Endodermal cell (in vitro differentiated cells): ENCODE measurements at regions not wholly inside any gene's neighbourhood (a gene's known extent, or its start where the extent isn't known, plus 50 kb on each side); places are given as distances from the start of the nearest gene placed in this dataset.
A peak's percentile ranks its signal among the peaks of the same experiment; 100 is the strongest.

Experiments used
- DNase-seq: peaks from one replicate; pipeline ENCODE4 v3.0.0-alpha.2; 2017
- H3K27ac ChIP-seq: 2 replicates; pipeline ENCODE4 v1.5.1; 2013; ENCODE audit warnings: mild to moderate bottlenecking, low read depth, low read length, moderate library complexity
- H3K27me3 ChIP-seq: 2 replicates; pipeline ENCODE4 v1.6.1; 2013; ENCODE audit warnings: mild to moderate bottlenecking, low read length, moderate library complexity; ENCODE audit not compliant: insufficient read depth, control insufficient read depth, poor library complexity, severe bottlenecking
- H3K36me3 ChIP-seq: 2 replicates; pipeline ENCODE4 v1.7.0; 2013; ENCODE audit warnings: mild to moderate bottlenecking, low read length, moderate library complexity; ENCODE audit not compliant: control insufficient read depth, insufficient read depth
- H3K4me1 ChIP-seq: one replicate; pipeline ENCODE4 v1.7.0; 2013; ENCODE audit warnings: low read length; ENCODE audit not compliant: control insufficient read depth, insufficient read depth
- H3K4me3 ChIP-seq: 2 replicates; pipeline ENCODE4 v1.5.1; 2013; ENCODE audit warnings: mild to moderate bottlenecking, low read length, moderate library complexity
- H3K9ac ChIP-seq: 2 replicates; pipeline ENCODE4 v1.6.1; 2013; ENCODE audit warnings: mild to moderate bottlenecking, low read length, moderate library complexity; ENCODE audit not compliant: poor library complexity, severe bottlenecking; ENCODE audit errors: extremely low read depth
- H3K9me3 ChIP-seq: 2 replicates; pipeline ENCODE4 v1.6.1; 2013; ENCODE audit warnings: mild to moderate bottlenecking, low read length, moderate library complexity; ENCODE audit not compliant: control insufficient read depth
- H3K27ac Mint-ChIP-seq: 2 replicates; pipeline ENCODE4 v1.8.0; 2020; ENCODE audit warnings: mixed read lengths
- H3K27me3 Mint-ChIP-seq: 2 replicates; pipeline ENCODE4 v1.8.0; 2021; ENCODE audit warnings: mild to moderate bottlenecking, mixed read lengths; ENCODE audit not compliant: insufficient read depth
- H3K36me3 Mint-ChIP-seq: 2 replicates; pipeline ENCODE4 v1.8.0; 2020; ENCODE audit warnings: low read depth, mixed read lengths
- H3K4me1 Mint-ChIP-seq: 2 replicates; pipeline ENCODE4 v1.8.0; 2020; ENCODE audit warnings: mixed read lengths
- H3K4me3 Mint-ChIP-seq: 2 replicates; pipeline ENCODE4 v1.8.0; 2020; ENCODE audit warnings: mild to moderate bottlenecking, moderate library complexity, mixed read lengths
- H3K9me3 Mint-ChIP-seq: 2 replicates; pipeline ENCODE4 v1.8.0; 2020; ENCODE audit warnings: mild to moderate bottlenecking, mixed read lengths
- WGBS, 2 experiments: methylation state at CpG; one replicate each; pipeline versions ENCODE4 v1.1.5 to v1.1.7; 2013; ENCODE audit warnings: missing lambda C conversion rate in 2 of 2, mixed read lengths in 1 of 2; ENCODE audit not compliant: insufficient coverage in 1 of 2, insufficient read length in 1 of 2; 5-methylcytosine and 5-hydroxymethylcytosine counted together
- TF ChIP-seq, protein P1 (sequence below): fragments of 200-600 bp; sonication (generic); conservative IDR thresholded peaks from 2 replicates; pipeline ENCODE4 v1.5.0; 2021; ENCODE audit warnings: antibody characterized with exemption, mild to moderate bottlenecking

DNA sequence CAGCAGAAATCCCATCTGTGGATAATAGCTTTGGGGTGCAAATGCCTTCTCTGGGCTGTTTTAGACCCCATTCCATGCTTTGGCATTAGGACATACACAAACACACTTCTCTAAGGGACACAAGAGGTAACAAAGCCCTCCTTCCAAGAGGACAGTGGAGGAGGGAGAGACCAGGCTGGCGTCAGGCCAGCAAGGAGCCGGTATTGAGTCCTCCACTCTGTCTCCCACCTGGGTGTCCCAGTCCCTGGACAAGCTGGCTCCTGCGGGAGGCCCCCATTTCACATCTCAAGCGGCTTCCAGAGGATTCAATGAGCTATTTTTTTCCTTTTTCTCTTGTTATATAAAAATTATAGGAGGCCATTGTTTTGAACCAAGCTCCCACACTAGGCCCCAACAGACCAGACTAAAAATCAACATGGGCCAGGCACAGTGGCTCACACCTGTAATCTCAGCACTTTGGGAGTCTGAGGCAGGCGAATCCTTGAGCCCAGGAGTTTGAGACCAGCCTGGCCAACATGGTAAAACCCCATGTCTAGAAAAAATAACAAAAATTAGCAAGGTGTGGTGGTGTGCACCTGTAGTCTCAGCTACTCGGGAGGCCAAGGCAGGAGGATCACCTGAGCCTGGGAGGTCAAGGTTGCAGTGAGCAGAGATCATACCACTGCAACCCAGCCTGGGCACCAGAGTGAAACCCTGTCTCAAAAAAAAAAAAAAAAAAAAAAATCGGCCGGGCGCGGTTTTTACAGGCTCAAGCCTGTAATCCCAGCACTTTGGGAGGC is 142.9 kb downstream of the TOMM20 start:
- H3K27me3 ChIP-seq: no peaks in the 10 kb centered on the region
- no peak overlapping the region for H3K27ac Mint-ChIP-seq
- no peak overlapping the region for H3K4me3 Mint-ChIP-seq
- H3K36me3 Mint-ChIP-seq: no peaks in the 10 kb centered on the region
- H3K9ac ChIP-seq: no peak overlapping the region
- peaks cover 8% of the 10 kb centered on the region for H3K4me1 ChIP-seq
- no peak overlapping the region for H3K4me3 ChIP-seq
- TF ChIP-seq, protein P1, sequence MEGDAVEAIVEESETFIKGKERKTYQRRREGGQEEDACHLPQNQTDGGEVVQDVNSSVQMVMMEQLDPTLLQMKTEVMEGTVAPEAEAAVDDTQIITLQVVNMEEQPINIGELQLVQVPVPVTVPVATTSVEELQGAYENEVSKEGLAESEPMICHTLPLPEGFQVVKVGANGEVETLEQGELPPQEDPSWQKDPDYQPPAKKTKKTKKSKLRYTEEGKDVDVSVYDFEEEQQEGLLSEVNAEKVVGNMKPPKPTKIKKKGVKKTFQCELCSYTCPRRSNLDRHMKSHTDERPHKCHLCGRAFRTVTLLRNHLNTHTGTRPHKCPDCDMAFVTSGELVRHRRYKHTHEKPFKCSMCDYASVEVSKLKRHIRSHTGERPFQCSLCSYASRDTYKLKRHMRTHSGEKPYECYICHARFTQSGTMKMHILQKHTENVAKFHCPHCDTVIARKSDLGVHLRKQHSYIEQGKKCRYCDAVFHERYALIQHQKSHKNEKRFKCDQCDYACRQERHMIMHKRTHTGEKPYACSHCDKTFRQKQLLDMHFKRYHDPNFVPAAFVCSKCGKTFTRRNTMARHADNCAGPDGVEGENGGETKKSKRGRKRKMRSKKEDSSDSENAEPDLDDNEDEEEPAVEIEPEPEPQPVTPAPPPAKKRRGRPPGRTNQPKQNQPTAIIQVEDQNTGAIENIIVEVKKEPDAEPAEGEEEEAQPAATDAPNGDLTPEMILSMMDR: no peak
- 96 to 100% methylated on average over 1 to 8 of the region's 10 CpGs for WGBS, 2 experiments
- DNase-seq: peak; percentile 34
- no peaks in the 10 kb centered on the region for H3K9me3 ChIP-seq
- H3K9me3 Mint-ChIP-seq: no peaks in the 10 kb centered on the region
- peaks cover 30% of the 10 kb centered on the region for H3K4me1 Mint-ChIP-seq
- H3K27me3 Mint-ChIP-seq: no peaks in the 10 kb centered on the region
- H3K27ac ChIP-seq: no peak overlapping the region
- H3K36me3 ChIP-seq: no peaks in the 10 kb centered on the region

DNA sequence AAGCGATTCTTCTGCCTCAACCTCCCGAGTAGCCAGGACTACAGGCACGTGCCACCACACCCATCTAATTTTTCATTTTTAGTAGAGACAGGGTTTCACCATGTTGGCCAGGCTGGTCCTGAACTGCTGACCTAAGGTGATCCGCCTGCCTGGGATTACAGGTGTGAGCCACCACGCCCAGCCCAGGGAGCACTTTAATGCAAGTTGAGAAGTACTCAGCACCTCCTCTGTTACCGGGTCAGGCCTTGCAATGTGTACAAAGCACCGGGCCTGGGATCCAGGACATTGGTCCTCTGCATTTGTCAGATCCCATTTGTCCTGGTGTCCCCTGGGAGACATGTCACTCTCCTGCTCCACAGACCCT is 143.6 kb downstream of the TOMM20 start:
- Mint-ChIP-seq H3K36me3 (no peaks in the 10 kb centered on the region), H3K4me1 (peaks cover 30% of the 10 kb centered on the region), H3K9me3 (no peaks in the 10 kb centered on the region), H3K27ac (no peak overlapping the region), H3K4me3 (no peak overlapping the region), H3K27me3 (no peaks in the 10 kb centered on the region)
- Histone ChIP-seq H3K4me1 (peaks cover 8% of the 10 kb centered on the region), H3K9me3 (no peaks in the 10 kb centered on the region), H3K27me3 (no peaks in the 10 kb centered on the region), H3K27ac (no peak overlapping the region), H3K36me3 (no peaks in the 10 kb centered on the region), H3K4me3 (no peak overlapping the region), H3K9ac (no peak overlapping the region)
- 94 to 95% methylated on average over 5 to 7 of the region's 7 CpGs for WGBS, 2 experiments
- TF ChIP-seq, protein P1: no peak
- peak; percentile 39 for DNase-seq

DNA sequence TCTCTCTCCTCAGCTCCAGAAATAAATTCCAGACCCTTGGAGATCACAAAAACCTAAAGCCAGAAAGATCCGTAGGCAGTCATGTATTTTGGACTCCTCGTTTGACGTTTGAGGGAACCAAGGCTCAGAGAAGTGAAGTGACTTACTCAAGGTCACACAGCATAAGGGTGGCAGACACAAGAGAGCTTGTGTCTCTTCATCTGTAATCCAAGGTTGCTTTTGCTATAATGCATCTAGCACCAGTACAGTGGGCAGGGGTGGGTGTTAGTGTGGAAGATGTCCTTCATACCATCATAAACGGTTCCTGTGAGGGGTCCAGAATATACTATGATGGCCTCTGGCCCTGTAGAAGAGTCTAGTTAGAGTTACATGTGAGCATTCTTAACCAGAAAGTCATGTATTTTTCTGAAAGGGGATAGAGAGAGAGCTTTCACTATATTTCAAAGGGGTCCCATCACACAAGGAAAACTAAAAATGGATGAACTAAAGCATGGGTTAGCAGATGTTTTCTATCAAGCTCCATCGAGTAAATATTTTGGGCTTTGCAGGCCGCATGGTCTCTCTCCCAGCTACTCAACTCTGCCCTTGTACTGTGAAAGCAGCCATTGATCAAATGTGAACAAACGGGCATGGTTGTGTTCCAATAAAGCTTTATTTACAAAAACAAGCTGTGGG is 144.9 kb downstream of the TOMM20 start:
- H3K27ac ChIP-seq: peak overlapping the region; percentile 64
- H3K36me3 ChIP-seq: no peaks in the 10 kb centered on the region
- Mint-ChIP-seq H3K9me3 (no peaks in the 10 kb centered on the region), H3K4me3 (no peak overlapping the region), H3K36me3 (no peaks in the 10 kb centered on the region), H3K4me1 (peaks cover 38% of the 10 kb centered on the region), H3K27ac (peak overlapping the region; percentile 86), H3K27me3 (no peaks in the 10 kb centered on the region)
- WGBS, 2 experiments: 77 to 82% methylated on average over 7 of the region's 7 CpGs
- peaks cover 8% of the 10 kb centered on the region for H3K4me1 ChIP-seq
- H3K27me3 ChIP-seq: no peaks in the 10 kb centered on the region
- no peak overlapping the region for H3K9ac ChIP-seq
- peak; percentile 26 for DNase-seq
- H3K4me3 ChIP-seq: no peak overlapping the region
- TF ChIP-seq, protein P1: no peak
- no peaks in the 10 kb centered on the region for H3K9me3 ChIP-seq
